HG03039 (cell line): ENCODE measurements at regions not wholly inside any gene's neighbourhood (a gene's known extent, or its start where the extent isn't known, plus 50 kb on each side); places are given as distances from the start of the nearest gene placed in this dataset.

ENCODE experiments used
- ATAC-seq: cut with Tn5 transposase; IDR thresholded peaks from one replicate; pipeline ENCODE4 v1.9.1; 2021; ENCODE audit warnings: mild to moderate bottlenecking, moderate library complexity; ENCODE audit not compliant: unreplicated experiment

DNA sequence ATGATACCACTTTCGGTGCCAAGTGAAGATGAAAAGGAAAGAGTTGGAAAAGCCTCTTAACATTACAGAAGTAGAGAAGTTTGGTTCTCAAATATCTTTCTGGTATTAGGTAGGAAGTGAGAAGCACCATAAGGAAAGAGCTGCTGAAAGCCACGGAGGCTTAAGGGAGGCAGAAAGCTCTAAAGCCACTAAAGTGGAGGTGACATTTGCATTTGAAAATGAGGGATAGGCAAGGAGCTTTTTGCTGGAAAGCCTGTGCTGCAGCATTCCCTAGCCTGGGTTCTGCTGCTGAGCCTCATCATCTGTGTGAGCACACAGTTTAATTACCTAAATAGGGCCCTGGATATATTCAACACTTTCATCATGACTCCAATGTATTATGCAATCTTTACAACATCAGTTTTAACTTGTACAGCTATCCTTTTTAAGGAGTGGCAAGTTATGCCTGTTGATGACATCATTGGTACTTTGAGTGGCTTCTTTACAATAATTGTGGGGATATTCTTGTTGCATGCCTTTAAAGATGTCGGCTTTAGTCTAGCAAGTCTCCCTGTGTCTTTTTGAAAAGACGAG is 315.4 kb downstream of the RBM26 start:
- ATAC-seq: no peak

- ATAC-seq: no peak
These were observed 321.1 kb downstream of the RBM26 start for GRCh38 chr13:79084802-79085424.

DNA sequence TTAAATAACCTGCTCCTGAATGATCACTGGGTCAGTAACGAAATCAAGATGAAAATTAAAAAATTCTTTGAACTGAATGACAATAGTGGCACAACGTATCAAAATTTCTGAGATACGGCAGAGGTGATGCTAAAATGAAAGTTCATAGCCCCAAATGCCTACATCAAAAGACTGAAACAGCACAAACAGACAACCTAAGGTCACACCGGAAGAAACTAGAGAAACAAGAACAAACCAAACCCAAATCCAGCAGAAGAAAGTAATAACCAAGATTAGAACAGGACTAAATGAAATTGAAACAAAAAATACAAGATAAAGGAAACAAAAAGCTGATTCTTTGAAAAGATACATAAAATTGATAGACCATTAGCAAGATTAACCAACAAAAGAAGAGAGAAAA is 324.1 kb downstream of the RBM26 start:
- no peak for ATAC-seq

DNA sequence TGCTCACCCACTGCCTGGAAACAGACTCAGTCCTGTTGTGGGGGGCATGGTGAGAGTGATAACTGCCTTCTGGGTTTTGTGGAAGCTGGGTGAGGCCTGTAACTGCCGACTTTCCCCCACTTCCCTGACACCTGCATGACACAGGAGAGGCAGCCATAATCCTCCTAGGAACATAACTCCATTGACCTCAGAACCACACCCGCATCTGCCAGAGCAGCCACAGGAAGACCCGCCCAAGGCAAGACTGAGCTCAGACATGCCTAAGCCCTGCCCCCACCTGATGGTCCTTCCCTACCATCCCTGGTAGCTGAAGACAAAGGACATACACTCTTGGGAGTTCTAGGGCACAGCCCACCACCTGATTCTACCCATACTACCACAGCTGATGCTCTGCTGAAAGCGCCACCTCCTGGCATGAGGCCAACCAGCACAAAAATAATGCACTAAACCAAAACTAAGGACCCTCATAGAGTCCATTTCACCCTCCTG is 326.7 kb downstream of the RBM26 start:
- ATAC-seq: no peak

GRCh38 chr13:79075703-79076102 is 330.4 kb downstream of the RBM26 start:
- no peak for ATAC-seq

DNA sequence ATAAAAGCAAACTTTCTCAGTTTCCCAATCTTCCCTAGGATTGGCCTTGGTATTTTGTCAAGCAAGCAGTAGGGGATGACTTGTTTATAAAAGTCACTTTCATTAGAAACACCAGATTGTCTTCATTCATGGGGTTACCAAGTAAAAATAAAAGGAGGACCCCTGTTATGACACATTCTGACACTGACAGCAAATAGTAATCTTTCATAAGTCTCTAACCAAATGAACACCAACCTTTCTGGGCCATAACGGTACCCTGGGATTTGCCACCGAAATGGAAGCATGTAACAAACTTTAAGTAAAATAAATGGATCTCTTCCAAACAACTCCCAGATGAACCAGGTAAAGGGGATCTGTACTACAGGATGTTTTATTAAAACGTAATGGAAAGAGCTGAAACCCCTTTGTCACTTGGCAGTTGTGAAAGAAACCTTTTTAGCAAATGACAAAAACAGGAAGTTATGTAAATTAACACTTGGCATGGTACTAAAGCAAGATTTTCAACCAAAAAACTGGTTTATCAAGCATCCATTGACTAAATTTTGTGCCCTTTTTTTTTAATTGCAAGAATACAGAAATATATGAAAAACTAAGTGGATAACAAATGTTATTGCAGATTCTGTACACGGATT is 335.6 kb downstream of the RBM26 start:
- peak; percentile 67 for ATAC-seq

DNA sequence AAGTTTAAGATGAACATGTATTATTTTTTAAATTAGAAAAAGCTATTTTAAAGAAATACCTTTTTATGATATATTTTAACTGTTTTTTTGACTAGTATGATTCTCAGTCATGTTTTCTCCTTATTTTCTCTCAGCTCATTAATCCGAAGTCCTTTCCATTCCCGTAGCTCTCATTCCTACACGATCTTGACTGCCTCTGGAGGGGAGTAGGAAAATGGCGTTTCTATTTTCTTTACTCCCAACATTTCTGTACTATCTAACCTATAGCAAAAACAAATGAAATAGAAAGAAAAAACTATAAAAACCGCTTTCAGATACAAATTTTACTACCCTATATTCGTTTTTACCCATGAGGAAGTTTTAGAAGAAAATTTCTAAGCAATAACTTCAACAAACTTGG is 343.8 kb downstream of the RBM26 start:
- ATAC-seq: no peak

- no peak for ATAC-seq
These were observed 345.8 kb downstream of the RBM26 start for GRCh38 chr13:79060216-79060615.

DNA sequence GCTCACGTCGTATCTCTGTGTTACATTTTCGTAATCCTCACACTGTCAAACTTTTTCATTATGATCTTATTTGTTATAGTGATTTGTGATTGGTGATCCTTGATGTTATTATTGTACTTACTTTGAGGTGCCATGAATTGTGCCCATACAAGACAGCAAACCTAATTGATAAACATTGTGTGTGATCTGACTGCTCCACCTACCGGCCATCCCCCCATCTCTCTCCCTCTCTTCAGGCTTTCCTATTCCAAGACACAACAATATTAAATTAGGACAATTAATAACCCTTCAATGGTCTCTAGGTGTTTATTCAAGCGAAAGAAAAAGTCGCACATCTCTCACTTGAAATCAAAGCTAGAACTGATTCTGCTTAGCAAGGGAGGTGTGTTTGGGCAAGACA is 349.3 kb downstream of the RBM26 start:
- no peak for ATAC-seq

DNA sequence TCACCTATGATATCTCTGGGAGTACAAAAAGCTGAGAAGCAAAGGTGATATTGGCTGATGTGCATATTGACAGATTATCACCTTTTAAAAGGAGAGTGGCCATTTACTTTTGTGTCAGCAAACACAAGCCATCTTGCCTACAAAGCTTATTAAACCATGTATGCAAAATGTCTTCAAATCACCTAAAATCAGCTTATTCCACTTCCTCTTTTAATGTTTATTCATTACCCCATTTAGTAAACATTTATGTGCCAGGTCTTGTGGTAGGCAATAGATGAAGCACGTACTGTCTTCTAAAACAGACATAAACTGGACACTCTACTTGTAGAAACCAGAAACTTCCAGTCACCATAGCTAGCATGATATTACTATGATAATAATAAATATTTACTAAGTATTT is 354.6 kb downstream of the RBM26 start:
- ATAC-seq: no peak

GRCh38 chr13:79044415-79044814 is 361.6 kb downstream of the RBM26 start:
- ATAC-seq: no peak

DNA sequence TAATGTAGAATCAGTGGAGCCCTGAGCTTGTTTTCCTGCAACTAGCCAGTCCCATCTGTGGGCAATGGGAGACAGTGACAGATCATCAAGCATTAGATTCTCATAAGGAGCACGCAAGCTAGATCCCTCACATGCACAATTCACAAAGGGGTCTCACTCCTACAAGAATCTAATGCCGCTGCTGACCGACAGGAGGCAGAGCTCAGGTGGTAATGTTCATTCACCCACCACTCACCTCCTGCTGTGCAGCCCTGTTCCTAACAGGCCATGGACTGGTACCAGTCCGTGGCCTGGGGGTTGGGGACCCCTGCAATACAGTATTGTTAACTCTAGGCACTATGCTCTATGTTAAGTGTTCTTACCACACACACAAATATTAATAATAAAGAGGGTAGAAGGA is 362.8 kb downstream of the RBM26 start:
- no peak for ATAC-seq

DNA sequence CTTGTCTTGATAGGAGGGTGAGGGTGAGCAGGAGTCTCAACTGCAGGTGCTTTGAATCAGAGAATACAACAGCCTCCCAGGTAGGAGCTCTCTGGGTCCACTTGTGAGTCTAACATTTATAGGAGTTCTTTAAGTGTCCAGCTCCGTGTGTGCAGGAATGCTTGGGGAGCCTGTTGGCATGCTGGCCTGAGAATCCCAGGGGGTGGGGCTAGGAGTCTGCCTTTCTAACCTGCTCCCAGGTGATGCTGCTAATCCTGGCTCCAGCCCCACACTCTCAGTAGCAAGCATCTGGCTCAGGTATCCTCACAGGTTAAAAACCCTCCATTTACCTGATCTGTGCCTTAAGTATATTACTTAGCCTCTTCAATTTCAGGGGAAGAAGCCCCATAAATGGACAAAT is 368.9 kb downstream of the RBM26 start:
- no peak for ATAC-seq

DNA sequence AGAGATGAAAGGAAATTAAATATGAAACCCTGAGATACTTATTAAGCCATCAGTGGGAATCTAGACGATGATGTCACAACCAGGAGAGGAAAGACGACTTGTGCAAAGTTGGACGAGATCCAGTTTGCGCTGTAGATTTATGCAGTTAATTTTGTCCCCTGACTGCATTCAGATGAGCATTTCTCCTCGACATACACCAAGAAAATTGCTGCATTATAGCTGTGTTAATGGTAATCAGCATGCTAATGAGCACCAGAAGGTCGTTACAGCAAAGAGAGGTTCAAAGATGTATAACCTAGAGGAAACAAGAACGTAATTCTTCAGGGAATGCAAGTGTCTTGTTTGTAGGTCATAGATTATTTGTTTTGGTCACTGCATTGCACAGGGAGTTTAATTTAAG is 371.7 kb downstream of the RBM26 start:
- ATAC-seq: no peak

DNA sequence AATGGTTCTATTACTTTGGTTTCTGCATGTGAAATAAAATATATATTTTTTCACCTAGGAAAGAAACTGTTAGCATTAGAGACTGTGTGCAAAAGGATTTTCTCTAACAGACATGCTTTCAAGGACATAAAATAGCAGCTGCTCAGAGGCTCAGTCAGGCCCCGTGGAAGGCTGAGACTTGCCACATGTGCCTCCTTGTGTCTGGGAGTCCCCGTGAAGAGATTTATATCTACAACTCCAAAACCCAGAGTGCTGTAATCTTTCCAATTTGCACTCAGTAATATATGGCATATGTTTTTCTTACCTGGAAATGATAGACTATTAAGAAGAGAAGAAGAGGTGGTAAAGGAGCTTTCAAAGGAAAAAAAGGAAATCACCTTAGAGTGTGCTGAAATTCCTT is 371.6 kb upstream of the OBI1 start:
- ATAC-seq: no peak

DNA sequence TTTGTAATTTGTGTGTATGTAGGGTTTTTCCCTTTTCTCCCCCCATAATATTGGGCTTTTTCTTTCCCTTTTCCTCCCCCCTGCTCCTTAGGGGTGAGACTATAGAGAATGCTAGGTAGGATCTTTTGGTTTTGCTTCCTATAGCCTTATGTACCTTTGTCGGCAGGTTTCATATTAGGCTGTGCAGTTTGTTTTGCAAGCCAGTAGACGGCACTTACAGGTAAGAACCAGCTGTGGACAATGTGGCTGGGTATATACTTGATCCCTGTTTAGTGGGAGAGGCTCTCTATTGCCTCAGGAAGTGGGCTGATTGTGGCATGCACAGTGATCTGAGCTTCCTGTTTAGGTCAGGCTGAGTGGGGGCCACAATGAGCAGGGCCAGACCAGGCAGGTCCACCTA is 359.2 kb upstream of the OBI1 start:
- ATAC-seq: no peak

GRCh38 chr13:79011179-79011578 is 352.2 kb upstream of the OBI1 start:
- ATAC-seq: no peak

DNA sequence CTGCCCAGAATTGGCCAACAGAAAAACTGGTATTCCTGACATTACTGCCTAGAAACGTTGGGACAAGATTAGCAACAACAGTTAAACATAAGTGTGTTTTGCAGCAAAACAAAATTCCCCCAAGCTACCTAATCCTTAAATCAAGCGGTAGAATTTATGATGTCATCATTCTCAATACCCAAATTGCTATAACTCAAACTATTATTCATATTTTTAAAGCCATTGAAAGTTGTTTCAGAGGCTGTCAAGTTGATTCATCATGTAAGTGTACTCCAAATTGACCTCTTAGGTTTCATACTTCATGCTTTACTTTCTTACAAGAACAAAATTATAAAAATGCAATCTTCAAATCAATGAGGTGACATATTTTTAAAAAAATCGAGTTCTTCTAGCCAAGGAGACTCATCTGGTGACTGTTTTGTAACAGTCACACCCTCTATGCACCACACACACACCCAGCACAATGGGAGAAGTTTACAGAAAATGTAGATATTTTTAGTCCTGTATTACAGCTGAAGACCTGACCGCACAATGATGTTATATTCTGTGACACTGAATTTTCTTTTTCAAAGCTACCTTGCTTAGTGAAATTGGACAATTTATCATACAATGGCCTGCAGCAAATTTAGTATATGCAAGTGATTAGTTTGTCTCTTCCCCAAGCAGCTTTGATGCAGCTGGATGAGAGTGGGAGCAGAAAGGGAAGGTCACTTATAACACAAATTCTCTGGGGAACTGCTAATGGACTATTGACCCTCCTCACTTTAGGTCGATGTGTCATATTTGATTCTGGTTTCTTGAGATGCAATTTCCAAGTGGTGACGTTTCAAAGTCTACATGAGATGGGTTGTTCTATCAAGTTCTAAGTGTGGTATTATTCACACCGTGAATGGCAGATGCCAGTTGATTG is 345.3 kb upstream of the OBI1 start:
- ATAC-seq: no peak

DNA sequence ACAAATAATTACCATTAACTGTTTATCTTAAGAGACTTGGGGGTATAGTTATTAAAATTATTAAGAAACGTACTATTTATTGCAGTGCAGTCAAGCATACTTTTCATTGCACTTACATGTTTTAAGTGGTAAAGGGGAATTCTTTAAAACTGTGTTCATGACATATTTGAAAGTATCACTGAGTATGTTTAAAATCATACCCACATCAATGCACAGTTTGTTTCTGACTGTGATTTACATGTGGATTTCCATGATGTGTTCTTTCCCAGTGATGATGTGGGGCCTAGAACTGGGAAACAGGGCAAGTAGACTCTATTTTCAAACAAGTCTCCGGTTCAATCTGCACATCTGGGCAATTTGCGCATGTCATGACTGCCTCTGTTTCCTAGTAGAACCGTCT is 340.5 kb upstream of the OBI1 start:
- no peak for ATAC-seq

GRCh38 chr13:78998630-78999315 is 339.8 kb upstream of the OBI1 start:
- ATAC-seq: no peak
